ENCODE measurements at regions not wholly inside any gene's neighbourhood (a gene's known extent, or its start where the extent isn't known, plus 50 kb on each side); places are given as distances from the start of the nearest gene placed in this dataset.

- TF ChIP-seq CTCF (conservative IDR thresholded peaks at IDR 0.05) (no peak), EZH2 (IDR thresholded peaks at IDR 0.05; ENCODE audit: low read depth) (no peak)
Measured at GRCh38 chr6:140078561-140079125, 704.2 kb upstream of the CITED2 start.

Measured in PC-9 (cell line).